GM23338 (cell line): ENCODE measurements at regions not wholly inside any gene's neighbourhood (a gene's known extent, or its start where the extent isn't known, plus 50 kb on each side); places are given as distances from the start of the nearest gene placed in this dataset.

Experiments used
- ATAC-seq: fragments of 200-7000 bp; cut with Tn5 transposase; 3 replicates; pipeline ENCODE4 v1.9.1; 2020
- DNase-seq: peaks from one replicate; pipeline ENCODE4 v3.0.0-alpha.2; 2015; ENCODE audit warnings: low spot score
- H2AFZ ChIP-seq: fragments of 200-600 bp; sonication (generic); 2 replicates; pipeline ENCODE4 v1.8.0; 2016; ENCODE audit warnings: antibody characterized with exemption, mild to moderate bottlenecking, moderate library complexity
- H3F3A ChIP-seq: fragments of 200-600 bp; sonication (generic); replicated peaks from 2 replicates; pipeline ENCODE4 v1.8.0; 2017; ENCODE audit warnings: antibody characterized with exemption, mixed run types, low read depth
- H3K27ac ChIP-seq: fragments of 200-600 bp; sonication (generic); 2 replicates; pipeline ENCODE4 v1.6.1; 2016; ENCODE audit warnings: low read depth
- H3K27me3 ChIP-seq: fragments of 200-600 bp; sonication (generic); 2 replicates; pipeline ENCODE4 v1.8.0; 2016; ENCODE audit warnings: mild to moderate bottlenecking, mixed run types, moderate library complexity; ENCODE audit not compliant: insufficient read depth
- H3K36me3 ChIP-seq: fragments of 200-600 bp; sonication (generic); 2 replicates; pipeline ENCODE4 v1.8.0; 2016; ENCODE audit warnings: mild to moderate bottlenecking; ENCODE audit not compliant: insufficient read depth
- H3K4me1 ChIP-seq: fragments of 200-600 bp; sonication (generic); 2 replicates; pipeline ENCODE4 v1.8.0; 2016; ENCODE audit warnings: mild to moderate bottlenecking, moderate library complexity; ENCODE audit not compliant: insufficient read depth
- H3K4me2 ChIP-seq: fragments of 200-600 bp; sonication (generic); 2 replicates; pipeline ENCODE4 v1.7.1; 2017; ENCODE audit warnings: mixed run types
- H3K4me3 ChIP-seq: fragments of 200-600 bp; sonication (generic); 2 replicates; pipeline ENCODE4 v1.6.1; 2016; ENCODE audit warnings: mixed run types
- H3K79me2 ChIP-seq: fragments of 200-600 bp; sonication (generic); replicated peaks from 2 replicates; pipeline ENCODE4 v1.8.0; 2017; ENCODE audit warnings: mild to moderate bottlenecking; ENCODE audit not compliant: insufficient read depth
- H3K9me2 ChIP-seq: fragments of 200-600 bp; sonication (generic); 2 replicates; pipeline ENCODE4 v1.8.0; 2017; ENCODE audit not compliant: insufficient read depth
- H4K20me1 ChIP-seq: fragments of 200-600 bp; sonication (generic); replicated peaks from 2 replicates; pipeline ENCODE4 v1.8.0; 2017; ENCODE audit warnings: mild to moderate bottlenecking; ENCODE audit not compliant: insufficient read depth
- H3K27ac Mint-ChIP-seq: 2 replicates; pipeline ENCODE4 v1.8.0; 2020; ENCODE audit warnings: inconsistent platforms, mild to moderate bottlenecking, moderate library complexity, mixed read lengths
- H3K27me3 Mint-ChIP-seq: 3 replicates; pipeline ENCODE4 v1.8.0; 2022; ENCODE audit warnings: low read depth, mild to moderate bottlenecking, moderate library complexity, mixed read lengths, inconsistent platforms; ENCODE audit not compliant: insufficient read depth, poor library complexity
- H3K36me3 Mint-ChIP-seq: 3 replicates; pipeline ENCODE4 v1.8.0; 2021; ENCODE audit warnings: low read depth, mild to moderate bottlenecking, inconsistent platforms, moderate library complexity, mixed read lengths
- H3K4me1 Mint-ChIP-seq: 3 replicates; pipeline ENCODE4 v1.8.0; 2020; ENCODE audit warnings: mild to moderate bottlenecking, inconsistent platforms, mixed read lengths
- H3K4me3 Mint-ChIP-seq: 3 replicates; pipeline ENCODE4 v1.8.0; 2021; ENCODE audit warnings: moderate library complexity, mild to moderate bottlenecking, inconsistent platforms, mixed read lengths
- H3K9me3 Mint-ChIP-seq: 3 replicates; pipeline ENCODE4 v1.8.0; 2020; ENCODE audit warnings: moderate library complexity, mild to moderate bottlenecking, inconsistent platforms, mixed read lengths
- CREB1 ChIP-seq: fragments of 250-450 bp; sonication (Bioruptor Pico); IDR thresholded peaks from 2 replicates; pipeline ENCODE4 v1.5.0; 2020; ENCODE audit warnings: low read depth, mild to moderate bottlenecking, moderate library complexity
- EZH2 ChIP-seq: fragments of 200-600 bp; sonication (generic); IDR thresholded peaks from one replicate; pipeline ENCODE4 v1.8.0; 2017; ENCODE audit warnings: antibody characterized with exemption, mild to moderate bottlenecking, low read depth; ENCODE audit not compliant: unreplicated experiment
- JUNB ChIP-seq: IDR thresholded peaks from one replicate; pipeline ENCODE4 v1.6.1; 2016; ENCODE audit warnings: antibody characterized with exemption; ENCODE audit not compliant: unreplicated experiment
- NANOG ChIP-seq: IDR thresholded peaks from 2 replicates; pipeline ENCODE4 v1.6.1; 2016; ENCODE audit warnings: antibody characterized with exemption, borderline replicate concordance
- POLR2AphosphoS5 ChIP-seq: IDR thresholded peaks from 2 replicates; pipeline ENCODE4 v1.6.1; 2016; ENCODE audit warnings: antibody characterized with exemption, low read depth
- STAT1 ChIP-seq: IDR thresholded peaks from one replicate; pipeline ENCODE4 v1.6.1; 2016; ENCODE audit warnings: antibody characterized with exemption; ENCODE audit not compliant: unreplicated experiment
- ZNF114 ChIP-seq: fragments of 250-450 bp; sonication (Bioruptor Pico); IDR thresholded peaks from 2 replicates; pipeline ENCODE4 v1.5.0; 2020; ENCODE audit warnings: mild to moderate bottlenecking, moderate library complexity
- ZNF331 ChIP-seq: fragments of 250-450 bp; sonication (Bioruptor Pico); IDR thresholded peaks from 2 replicates; pipeline ENCODE4 v1.5.0; 2020; ENCODE audit warnings: low read depth, mild to moderate bottlenecking, moderate library complexity
- TF ChIP-seq, protein P1 (sequence below): IDR thresholded peaks from one replicate; pipeline ENCODE4 v1.6.1; 2018; ENCODE audit warnings: antibody characterized with exemption; ENCODE audit not compliant: unreplicated experiment
- TF ChIP-seq, protein P2 (sequence below): IDR thresholded peaks from 2 replicates; pipeline ENCODE4 v1.6.1; 2016; ENCODE audit warnings: antibody characterized with exemption
- TF ChIP-seq, protein P3 (sequence below), 2 experiments: fragments of 200-600 bp in 1 of 2; sonication (generic) in 1 of 2; conservative IDR thresholded peaks; 2 replicates each; pipeline versions ENCODE4 v1.5.1 to v1.6.1; 2016 to 2017; ENCODE audit warnings: antibody characterized with exemption in 2 of 2, low read depth in 2 of 2, mild to moderate bottlenecking in 2 of 2, moderate library complexity in 1 of 2
- TF ChIP-seq, protein P4 (sequence below): fragments of 250-450 bp; sonication (Bioruptor Pico); IDR thresholded peaks from 2 replicates; pipeline ENCODE4 v1.5.0; 2020; ENCODE audit warnings: mild to moderate bottlenecking, moderate library complexity

DNA sequence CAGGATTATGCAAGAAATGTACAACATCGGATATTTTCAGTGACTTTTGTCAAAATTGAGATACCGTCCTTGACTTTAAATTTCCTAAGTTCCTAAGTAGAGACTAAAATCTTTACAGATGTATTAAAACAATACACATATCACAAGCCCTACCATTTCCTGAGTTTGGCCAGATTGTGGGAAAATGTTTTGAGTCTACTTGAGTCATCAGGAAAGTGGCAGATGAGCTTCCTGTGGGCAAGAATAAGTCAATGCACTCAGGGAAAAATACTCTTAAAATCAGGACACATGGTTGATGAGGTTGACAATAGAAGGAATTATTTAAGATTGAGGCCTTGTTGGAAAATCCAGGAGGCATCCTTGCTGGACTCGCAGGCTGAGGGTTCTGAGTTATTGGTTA, 162.5 kb downstream of the SNX10 start (continued):
- TF ChIP-seq, protein P1, sequence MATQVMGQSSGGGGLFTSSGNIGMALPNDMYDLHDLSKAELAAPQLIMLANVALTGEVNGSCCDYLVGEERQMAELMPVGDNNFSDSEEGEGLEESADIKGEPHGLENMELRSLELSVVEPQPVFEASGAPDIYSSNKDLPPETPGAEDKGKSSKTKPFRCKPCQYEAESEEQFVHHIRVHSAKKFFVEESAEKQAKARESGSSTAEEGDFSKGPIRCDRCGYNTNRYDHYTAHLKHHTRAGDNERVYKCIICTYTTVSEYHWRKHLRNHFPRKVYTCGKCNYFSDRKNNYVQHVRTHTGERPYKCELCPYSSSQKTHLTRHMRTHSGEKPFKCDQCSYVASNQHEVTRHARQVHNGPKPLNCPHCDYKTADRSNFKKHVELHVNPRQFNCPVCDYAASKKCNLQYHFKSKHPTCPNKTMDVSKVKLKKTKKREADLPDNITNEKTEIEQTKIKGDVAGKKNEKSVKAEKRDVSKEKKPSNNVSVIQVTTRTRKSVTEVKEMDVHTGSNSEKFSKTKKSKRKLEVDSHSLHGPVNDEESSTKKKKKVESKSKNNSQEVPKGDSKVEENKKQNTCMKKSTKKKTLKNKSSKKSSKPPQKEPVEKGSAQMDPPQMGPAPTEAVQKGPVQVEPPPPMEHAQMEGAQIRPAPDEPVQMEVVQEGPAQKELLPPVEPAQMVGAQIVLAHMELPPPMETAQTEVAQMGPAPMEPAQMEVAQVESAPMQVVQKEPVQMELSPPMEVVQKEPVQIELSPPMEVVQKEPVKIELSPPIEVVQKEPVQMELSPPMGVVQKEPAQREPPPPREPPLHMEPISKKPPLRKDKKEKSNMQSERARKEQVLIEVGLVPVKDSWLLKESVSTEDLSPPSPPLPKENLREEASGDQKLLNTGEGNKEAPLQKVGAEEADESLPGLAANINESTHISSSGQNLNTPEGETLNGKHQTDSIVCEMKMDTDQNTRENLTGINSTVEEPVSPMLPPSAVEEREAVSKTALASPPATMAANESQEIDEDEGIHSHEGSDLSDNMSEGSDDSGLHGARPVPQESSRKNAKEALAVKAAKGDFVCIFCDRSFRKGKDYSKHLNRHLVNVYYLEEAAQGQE = no peak
- TF ChIP-seq JUNB (no peak), ZNF114 (CRISPR knock-in tag) (no peak), CREB1 (CRISPR knock-in tag) (no peak), POLR2AphosphoS5 (no peak), EZH2 (no peak)
- TF ChIP-seq, protein P2, sequence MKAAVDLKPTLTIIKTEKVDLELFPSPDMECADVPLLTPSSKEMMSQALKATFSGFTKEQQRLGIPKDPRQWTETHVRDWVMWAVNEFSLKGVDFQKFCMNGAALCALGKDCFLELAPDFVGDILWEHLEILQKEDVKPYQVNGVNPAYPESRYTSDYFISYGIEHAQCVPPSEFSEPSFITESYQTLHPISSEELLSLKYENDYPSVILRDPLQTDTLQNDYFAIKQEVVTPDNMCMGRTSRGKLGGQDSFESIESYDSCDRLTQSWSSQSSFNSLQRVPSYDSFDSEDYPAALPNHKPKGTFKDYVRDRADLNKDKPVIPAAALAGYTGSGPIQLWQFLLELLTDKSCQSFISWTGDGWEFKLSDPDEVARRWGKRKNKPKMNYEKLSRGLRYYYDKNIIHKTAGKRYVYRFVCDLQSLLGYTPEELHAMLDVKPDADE = no peak

DNA sequence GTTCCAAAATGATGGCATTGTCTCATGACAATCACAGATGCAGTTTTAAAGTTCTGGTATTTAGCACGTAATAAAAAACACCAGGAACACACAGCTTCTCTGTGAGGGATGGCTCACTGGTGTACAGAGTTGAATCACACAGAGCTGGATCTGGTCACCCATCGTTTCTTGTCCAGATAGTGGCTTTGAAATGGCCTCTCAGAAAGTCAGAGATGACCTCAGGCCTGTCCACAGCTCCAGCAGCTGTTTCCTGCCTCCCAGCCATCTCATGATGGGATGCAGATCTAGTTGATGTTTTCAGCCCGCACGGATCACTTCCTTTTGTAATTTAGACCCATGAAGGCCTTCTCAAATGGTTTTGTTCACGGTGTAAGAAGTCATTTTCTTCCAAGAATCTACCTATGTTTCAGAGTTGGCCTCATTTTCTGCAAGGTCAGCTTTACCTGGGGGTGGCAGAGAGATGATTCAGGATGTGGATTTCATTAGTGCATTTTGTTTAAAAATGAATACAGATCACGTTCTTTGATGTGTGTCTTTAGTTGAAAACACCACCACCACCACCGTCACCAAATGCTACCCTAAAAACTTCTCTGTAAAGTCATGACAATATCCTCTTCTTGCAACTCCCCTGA, 166.2 kb downstream of the SNX10 start:
- Histone ChIP-seq H3K79me2 (no peaks in the 10 kb centered on the region), H3K36me3 (no peaks in the 10 kb centered on the region), H2AFZ (no peak overlapping the region), H3K27ac (no peak overlapping the region), H3K27me3 (no peaks in the 10 kb centered on the region), H4K20me1 (no peaks in the 10 kb centered on the region), H3K4me3 (no peak overlapping the region), H3K9me2 (0 out of 2 replicates have a peak, but pooled peaks cover 3% of the 10 kb centered on the region), H3F3A (no peaks in the 10 kb centered on the region), H3K4me1 (no peaks in the 10 kb centered on the region), H3K4me2 (no peak overlapping the region)
- no peaks in the 10 kb centered on the region for H3K36me3 Mint-ChIP-seq
- ATAC-seq = no peak
- peaks cover 4% of the 10 kb centered on the region for H3K27me3 Mint-ChIP-seq
- no peaks in the 10 kb centered on the region; the same call in 2 of the 3 replicates for H3K4me1 Mint-ChIP-seq
- H3K27ac Mint-ChIP-seq = no peak overlapping the region
- no peaks in the 10 kb centered on the region for H3K9me3 Mint-ChIP-seq
- no peak for DNase-seq
- H3K4me3 Mint-ChIP-seq = no peak overlapping the region
- TF ChIP-seq, protein P3, sequence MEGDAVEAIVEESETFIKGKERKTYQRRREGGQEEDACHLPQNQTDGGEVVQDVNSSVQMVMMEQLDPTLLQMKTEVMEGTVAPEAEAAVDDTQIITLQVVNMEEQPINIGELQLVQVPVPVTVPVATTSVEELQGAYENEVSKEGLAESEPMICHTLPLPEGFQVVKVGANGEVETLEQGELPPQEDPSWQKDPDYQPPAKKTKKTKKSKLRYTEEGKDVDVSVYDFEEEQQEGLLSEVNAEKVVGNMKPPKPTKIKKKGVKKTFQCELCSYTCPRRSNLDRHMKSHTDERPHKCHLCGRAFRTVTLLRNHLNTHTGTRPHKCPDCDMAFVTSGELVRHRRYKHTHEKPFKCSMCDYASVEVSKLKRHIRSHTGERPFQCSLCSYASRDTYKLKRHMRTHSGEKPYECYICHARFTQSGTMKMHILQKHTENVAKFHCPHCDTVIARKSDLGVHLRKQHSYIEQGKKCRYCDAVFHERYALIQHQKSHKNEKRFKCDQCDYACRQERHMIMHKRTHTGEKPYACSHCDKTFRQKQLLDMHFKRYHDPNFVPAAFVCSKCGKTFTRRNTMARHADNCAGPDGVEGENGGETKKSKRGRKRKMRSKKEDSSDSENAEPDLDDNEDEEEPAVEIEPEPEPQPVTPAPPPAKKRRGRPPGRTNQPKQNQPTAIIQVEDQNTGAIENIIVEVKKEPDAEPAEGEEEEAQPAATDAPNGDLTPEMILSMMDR (conservative IDR thresholded peaks at IDR 0.05; ENCODE audit: low read depth in 2 of 2) = no peak
- TF ChIP-seq STAT1 (no peak), ZNF331 (CRISPR knock-in tag) (no peak), JUNB (no peak), EZH2 (no peak), POLR2AphosphoS5 (no peak), NANOG (no peak)
- TF ChIP-seq, protein P4, sequence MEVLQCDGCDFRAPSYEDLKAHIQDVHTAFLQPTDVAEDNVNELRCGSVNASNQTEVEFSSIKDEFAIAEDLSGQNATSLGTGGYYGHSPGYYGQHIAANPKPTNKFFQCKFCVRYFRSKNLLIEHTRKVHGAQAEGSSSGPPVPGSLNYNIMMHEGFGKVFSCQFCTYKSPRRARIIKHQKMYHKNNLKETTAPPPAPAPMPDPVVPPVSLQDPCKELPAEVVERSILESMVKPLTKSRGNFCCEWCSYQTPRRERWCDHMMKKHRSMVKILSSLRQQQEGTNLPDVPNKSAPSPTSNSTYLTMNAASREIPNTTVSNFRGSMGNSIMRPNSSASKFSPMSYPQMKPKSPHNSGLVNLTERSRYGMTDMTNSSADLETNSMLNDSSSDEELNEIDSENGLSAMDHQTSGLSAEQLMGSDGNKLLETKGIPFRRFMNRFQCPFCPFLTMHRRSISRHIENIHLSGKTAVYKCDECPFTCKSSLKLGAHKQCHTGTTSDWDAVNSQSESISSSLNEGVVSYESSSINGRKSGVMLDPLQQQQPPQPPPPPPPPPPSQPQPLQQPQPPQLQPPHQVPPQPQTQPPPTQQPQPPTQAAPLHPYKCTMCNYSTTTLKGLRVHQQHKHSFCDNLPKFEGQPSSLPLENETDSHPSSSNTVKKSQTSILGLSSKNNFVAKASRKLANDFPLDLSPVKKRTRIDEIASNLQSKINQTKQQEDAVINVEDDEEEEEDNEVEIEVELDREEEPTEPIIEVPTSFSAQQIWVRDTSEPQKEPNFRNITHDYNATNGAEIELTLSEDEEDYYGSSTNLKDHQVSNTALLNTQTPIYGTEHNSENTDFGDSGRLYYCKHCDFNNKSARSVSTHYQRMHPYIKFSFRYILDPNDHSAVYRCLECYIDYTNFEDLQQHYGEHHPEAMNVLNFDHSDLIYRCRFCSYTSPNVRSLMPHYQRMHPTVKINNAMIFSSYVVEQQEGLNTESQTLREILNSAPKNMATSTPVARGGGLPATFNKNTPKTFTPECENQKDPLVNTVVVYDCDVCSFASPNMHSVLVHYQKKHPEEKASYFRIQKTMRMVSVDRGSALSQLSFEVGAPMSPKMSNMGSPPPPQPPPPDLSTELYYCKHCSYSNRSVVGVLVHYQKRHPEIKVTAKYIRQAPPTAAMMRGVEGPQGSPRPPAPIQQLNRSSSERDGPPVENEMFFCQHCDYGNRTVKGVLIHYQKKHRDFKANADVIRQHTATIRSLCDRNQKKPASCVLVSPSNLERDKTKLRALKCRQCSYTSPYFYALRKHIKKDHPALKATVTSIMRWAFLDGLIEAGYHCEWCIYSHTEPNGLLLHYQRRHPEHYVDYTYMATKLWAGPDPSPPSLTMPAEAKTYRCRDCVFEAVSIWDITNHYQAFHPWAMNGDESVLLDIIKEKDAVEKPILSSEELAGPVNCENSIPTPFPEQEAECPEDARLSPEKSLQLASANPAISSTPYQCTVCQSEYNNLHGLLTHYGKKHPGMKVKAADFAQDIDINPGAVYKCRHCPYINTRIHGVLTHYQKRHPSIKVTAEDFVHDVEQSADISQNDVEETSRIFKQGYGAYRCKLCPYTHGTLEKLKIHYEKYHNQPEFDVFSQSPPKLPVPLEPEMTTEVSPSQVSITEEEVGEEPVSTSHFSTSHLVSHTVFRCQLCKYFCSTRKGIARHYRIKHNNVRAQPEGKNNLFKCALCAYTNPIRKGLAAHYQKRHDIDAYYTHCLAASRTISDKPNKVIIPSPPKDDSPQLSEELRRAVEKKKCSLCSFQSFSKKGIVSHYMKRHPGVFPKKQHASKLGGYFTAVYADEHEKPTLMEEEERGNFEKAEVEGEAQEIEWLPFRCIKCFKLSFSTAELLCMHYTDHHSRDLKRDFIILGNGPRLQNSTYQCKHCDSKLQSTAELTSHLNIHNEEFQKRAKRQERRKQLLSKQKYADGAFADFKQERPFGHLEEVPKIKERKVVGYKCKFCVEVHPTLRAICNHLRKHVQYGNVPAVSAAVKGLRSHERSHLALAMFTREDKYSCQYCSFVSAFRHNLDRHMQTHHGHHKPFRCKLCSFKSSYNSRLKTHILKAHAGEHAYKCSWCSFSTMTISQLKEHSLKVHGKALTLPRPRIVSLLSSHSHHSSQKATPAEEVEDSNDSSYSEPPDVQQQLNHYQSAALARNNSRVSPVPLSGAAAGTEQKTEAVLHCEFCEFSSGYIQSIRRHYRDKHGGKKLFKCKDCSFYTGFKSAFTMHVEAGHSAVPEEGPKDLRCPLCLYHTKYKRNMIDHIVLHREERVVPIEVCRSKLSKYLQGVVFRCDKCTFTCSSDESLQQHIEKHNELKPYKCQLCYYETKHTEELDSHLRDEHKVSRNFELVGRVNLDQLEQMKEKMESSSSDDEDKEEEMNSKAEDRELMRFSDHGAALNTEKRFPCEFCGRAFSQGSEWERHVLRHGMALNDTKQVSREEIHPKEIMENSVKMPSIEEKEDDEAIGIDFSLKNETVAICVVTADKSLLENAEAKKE = no peak
